ENCODE measurements at regions not wholly inside any gene's neighbourhood (a gene's known extent, or its start where the extent isn't known, plus 50 kb on each side); places are given as distances from the start of the nearest gene placed in this dataset.

DNA sequence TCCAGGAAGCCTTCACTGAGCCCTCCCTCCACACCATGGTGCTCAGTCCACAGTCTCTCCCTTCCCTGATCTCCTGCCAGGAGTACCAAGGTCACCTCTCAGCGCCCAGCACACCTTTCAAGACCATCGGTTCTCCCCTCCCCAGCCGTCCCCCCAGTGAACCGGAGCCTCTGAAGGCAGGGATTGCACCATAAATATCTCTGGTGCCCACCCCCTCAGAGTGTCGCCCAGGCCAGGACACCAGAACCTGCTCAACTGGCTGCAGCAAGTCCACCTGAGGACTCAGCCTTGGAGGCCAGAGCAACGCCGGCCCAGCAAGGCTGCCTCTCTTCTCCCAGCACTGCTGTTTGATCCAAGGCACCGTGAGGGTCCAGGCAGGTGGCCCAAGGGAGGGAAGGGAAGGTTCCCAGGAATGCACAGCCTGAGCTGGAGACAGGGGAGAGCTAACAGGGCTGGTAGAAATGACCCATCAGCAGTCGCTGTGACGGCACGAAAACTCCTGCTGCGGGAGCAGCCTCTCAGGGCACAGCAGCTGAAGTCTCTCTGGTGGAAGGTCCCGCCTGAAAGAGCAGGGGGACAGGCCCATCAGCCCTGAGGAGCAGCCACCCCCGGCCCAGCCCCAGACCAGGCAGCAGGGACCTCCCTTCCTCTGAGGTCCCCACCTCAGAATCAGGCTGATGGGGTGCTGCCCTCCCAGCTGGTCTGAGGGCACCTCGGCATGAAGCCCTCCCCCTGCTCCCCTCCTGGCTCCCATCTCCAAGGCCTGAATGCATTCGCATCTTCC lies 80.3 kb downstream of the BUD13 start:
- Histone ChIP-seq H2AFZ (ENCODE audit: low read depth, low read length) (no peak overlapping the region), H3K9me3 (ENCODE audit: low read length) (no peaks in the 10 kb centered on the region), H3K27me3 (ENCODE audit: insufficient read depth, low read depth, low read length) (no peaks in the 10 kb centered on the region), H3K9me2 (ENCODE audit: insufficient read depth, low read length) (no peaks in the 10 kb centered on the region), H3K9ac (ENCODE audit: low read length) (no peak overlapping the region), H3F3A (ENCODE audit: insufficient read depth, low read length, poor library complexity, severe bottlenecking) (no peaks in the 10 kb centered on the region), H3K79me2 (replicated peaks; ENCODE audit: insufficient read depth, low read length) (no peaks in the 10 kb centered on the region), H3K27ac (ENCODE audit: low read length) (no peak overlapping the region), H3K4me2 (ENCODE audit: low read length) (no peak overlapping the region), H4K20me1 (ENCODE audit: insufficient read depth) (no peaks in the 10 kb centered on the region), H3K36me3 (ENCODE audit: insufficient read depth, low read length) (no peaks in the 10 kb centered on the region), H3K4me3 (ENCODE audit: low read length) (no peak overlapping the region)
- TF ChIP-seq RAD21 (conservative IDR thresholded peaks at IDR 0.05) (no peak), SMC3 (conservative IDR thresholded peaks at IDR 0.05; ENCODE audit: poor library complexity) (no peak), MXI1 (conservative IDR thresholded peaks at IDR 0.05; ENCODE audit: poor library complexity, severe bottlenecking) (no peak), POLR2AphosphoS5 (IDR thresholded peaks at IDR 0.05) (no peak), EZH2 (IDR thresholded peaks at IDR 0.05; ENCODE audit: borderline replicate concordance, insufficient read depth, low read length, poor library complexity, severe bottlenecking) (no peak)
- TF ChIP-seq, protein P1, sequence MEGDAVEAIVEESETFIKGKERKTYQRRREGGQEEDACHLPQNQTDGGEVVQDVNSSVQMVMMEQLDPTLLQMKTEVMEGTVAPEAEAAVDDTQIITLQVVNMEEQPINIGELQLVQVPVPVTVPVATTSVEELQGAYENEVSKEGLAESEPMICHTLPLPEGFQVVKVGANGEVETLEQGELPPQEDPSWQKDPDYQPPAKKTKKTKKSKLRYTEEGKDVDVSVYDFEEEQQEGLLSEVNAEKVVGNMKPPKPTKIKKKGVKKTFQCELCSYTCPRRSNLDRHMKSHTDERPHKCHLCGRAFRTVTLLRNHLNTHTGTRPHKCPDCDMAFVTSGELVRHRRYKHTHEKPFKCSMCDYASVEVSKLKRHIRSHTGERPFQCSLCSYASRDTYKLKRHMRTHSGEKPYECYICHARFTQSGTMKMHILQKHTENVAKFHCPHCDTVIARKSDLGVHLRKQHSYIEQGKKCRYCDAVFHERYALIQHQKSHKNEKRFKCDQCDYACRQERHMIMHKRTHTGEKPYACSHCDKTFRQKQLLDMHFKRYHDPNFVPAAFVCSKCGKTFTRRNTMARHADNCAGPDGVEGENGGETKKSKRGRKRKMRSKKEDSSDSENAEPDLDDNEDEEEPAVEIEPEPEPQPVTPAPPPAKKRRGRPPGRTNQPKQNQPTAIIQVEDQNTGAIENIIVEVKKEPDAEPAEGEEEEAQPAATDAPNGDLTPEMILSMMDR (IDR thresholded peaks at IDR 0.05; ENCODE audit: poor library complexity, severe bottlenecking), result no peak
- TF ChIP-seq, protein P2, sequence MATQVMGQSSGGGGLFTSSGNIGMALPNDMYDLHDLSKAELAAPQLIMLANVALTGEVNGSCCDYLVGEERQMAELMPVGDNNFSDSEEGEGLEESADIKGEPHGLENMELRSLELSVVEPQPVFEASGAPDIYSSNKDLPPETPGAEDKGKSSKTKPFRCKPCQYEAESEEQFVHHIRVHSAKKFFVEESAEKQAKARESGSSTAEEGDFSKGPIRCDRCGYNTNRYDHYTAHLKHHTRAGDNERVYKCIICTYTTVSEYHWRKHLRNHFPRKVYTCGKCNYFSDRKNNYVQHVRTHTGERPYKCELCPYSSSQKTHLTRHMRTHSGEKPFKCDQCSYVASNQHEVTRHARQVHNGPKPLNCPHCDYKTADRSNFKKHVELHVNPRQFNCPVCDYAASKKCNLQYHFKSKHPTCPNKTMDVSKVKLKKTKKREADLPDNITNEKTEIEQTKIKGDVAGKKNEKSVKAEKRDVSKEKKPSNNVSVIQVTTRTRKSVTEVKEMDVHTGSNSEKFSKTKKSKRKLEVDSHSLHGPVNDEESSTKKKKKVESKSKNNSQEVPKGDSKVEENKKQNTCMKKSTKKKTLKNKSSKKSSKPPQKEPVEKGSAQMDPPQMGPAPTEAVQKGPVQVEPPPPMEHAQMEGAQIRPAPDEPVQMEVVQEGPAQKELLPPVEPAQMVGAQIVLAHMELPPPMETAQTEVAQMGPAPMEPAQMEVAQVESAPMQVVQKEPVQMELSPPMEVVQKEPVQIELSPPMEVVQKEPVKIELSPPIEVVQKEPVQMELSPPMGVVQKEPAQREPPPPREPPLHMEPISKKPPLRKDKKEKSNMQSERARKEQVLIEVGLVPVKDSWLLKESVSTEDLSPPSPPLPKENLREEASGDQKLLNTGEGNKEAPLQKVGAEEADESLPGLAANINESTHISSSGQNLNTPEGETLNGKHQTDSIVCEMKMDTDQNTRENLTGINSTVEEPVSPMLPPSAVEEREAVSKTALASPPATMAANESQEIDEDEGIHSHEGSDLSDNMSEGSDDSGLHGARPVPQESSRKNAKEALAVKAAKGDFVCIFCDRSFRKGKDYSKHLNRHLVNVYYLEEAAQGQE (IDR thresholded peaks at IDR 0.05; ENCODE audit: borderline replicate concordance), result no peak

DNA sequence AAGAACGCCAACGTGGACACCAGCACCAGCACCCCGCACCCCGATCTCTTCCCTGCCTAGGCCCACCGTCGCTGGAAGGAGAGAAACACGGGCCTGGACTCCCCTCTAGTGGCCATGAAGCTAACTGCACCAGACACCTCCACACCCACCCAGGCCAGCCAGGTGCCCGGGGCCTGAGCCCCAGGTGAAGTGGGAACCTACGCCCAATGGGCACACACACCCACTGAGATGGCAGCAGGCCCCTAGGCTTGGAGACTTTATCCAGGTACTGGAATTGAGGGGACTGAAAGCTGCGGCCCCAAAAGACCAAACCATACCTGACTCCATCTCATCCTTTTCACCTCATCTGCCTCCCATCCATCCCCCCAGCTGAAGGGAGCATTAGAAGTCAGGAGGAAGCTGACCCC lies 81.0 kb downstream of the BUD13 start:
- TF ChIP-seq, protein P1 (IDR thresholded peaks at IDR 0.05; ENCODE audit: poor library complexity, severe bottlenecking), result peak; percentile 96
- TF ChIP-seq RAD21 (conservative IDR thresholded peaks at IDR 0.05) (peak; percentile 97), SMC3 (conservative IDR thresholded peaks at IDR 0.05; ENCODE audit: poor library complexity) (peak; percentile 95), MXI1 (conservative IDR thresholded peaks at IDR 0.05; ENCODE audit: poor library complexity, severe bottlenecking) (no peak)
- Histone ChIP-seq H3K4me3 (ENCODE audit: low read length) (no peak overlapping the region), H3K9me3 (ENCODE audit: low read length) (no peaks in the 10 kb centered on the region), H3K27ac (ENCODE audit: low read length) (no peak overlapping the region), H3K9ac (ENCODE audit: low read length) (no peak overlapping the region), H4K20me1 (ENCODE audit: insufficient read depth) (no peaks in the 10 kb centered on the region), H3K9me2 (ENCODE audit: insufficient read depth, low read length) (no peaks in the 10 kb centered on the region), H3K79me2 (replicated peaks; ENCODE audit: insufficient read depth, low read length) (no peaks in the 10 kb centered on the region), H2AFZ (ENCODE audit: low read depth, low read length) (no peak overlapping the region), H3F3A (ENCODE audit: insufficient read depth, low read length, poor library complexity, severe bottlenecking) (no peaks in the 10 kb centered on the region), H3K4me2 (ENCODE audit: low read length) (no peak overlapping the region), H3K36me3 (ENCODE audit: insufficient read depth, low read length) (no peaks in the 10 kb centered on the region), H3K27me3 (ENCODE audit: insufficient read depth, low read depth, low read length) (no peaks in the 10 kb centered on the region)

Measured in neural cell (in vitro differentiated cells).